Activated T-helper 1 cell treated with Interleukin-2 at 50 U/mL for 16 hours (primary cell): ENCODE measurements at regions not wholly inside any gene's neighbourhood (a gene's known extent, or its start where the extent isn't known, plus 50 kb on each side); places are given as distances from the start of the nearest gene placed in this dataset.
"Not testable (repeated sequence)": the region's sequence is repeated elsewhere in the genome, so short reads cannot be mapped to it uniquely, and the experiment has no call there.

ENCODE experiments used
- DNase-seq: peaks from one replicate; pipeline ENCODE4 v3.0.0-alpha.2; 2020; ENCODE audit warnings: low read depth

DNA sequence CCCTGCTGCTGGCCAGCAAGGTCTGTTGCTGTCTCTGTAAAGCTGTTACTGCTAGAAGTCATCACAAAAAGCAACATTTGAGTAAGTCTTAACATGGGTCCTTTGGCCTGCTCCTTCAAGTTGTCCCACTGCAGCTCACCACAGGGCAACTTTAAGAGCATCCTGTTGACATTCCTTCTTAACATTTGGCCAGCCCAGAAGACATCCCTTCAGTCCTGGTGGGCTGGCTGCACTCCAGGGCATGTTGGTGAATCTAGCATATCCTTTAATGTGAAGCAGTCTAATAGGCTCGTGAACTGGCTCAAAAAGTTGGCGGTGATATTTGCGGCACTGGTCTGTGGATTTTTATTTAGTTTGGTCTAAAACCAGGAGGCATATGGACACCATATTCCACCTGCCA lies 92.2 kb upstream of the MAML3 start:
- DNase-seq, result no peak

DNA sequence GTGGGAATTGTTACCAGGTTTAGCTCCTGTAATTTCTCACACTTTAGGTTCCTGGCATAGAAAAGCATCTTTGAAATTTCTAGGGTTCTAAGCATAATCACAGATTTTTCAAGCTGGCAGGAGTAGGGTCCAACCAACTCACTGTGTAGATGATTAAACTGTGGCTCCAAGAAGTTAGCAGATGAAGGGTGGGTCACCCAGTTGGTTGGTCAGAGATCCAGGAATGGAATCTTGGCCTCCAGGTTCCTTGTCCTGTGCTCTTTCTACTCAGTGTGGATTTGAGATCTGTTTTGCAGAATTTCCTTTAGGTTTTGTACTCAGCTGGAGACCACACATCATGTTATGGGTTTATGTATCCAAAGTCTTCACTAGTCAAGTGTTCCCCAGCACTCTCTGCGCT lies 90.3 kb upstream of the MAML3 start:
- no peak for DNase-seq

DNA sequence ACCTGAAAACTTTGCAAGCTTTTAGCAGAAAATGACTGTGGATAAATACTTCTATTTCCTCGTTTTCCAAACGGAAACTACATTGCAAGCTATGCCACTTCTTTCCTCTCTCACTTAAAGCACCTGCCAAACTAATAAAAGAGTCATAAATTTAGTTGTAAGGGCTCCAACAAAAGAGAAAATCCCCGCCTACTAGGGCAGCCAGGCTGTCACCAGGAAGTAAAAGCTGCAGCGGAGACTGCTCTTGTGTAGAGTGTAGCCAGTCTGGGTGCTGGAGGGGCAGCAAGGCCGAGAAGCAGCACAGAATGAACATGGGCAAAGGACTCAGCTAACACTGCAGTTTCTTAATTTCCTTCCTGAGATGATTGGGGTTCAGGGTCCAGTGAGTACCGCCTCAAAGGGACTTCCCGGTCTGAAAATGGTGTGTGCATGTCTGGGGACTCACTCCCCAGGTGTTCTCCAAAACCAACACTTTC lies 89.3 kb upstream of the MAML3 start:
- no peak for DNase-seq

DNA sequence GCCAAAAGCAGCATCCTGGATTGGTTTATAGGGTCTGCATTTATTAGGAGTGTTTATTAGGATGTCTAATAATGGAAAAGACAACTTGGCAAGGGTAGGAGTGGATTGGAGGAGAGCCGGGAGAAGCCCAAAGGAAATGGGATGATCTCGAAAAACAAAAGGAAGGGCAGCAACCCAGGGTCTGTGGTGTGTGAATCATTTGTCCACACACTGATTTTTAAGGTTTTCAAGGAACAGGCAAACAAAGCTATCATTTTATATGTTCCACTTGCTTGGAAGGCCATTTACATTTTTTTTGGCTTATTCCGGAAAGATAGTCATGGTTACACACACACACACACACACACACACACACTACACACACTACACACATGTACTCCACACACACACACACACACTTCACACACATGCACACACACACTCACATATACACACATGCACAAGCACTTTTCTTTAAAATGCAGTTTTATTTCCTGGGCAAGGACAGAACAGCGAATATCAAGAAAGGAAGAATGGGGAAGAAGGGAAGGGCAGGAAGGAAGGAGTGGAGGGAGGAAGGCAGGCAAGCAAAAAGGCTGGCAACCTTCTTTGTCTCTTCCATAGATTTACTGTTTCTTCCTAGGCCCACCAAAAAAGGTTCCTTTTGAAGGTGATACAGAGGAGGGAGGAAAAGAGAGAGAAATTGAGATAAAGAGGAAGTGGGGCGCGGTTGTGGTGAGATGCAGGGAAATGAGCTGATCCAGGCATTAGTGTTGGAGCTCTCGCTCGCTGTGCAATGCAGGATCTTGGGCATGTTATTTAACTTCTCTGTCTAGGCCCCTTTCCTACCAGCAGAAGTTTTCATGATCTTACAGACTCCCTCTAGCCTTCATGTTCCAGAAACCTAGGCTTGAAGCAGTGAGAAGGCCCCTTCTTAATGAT lies 88.6 kb upstream of the MAML3 start:
- no peak for DNase-seq

DNA sequence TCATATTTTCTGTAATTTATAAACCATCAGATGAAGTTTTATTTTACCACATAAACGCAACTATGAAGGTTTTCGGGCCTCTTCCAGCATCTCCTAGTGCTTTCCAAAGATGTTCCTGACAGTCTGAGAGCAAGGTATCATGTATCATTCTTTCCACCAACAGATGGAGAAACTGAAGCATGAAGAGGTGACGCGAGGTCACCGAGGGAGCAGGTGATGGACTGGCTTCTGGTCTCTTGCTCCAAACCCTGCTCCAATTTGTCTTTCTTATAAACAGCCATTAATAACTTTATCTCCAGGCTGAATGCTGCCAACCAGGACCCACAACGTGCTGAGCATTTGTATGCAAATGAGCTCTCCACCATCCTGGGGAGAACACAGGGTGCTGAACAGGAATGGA lies 86.3 kb upstream of the MAML3 start:
- DNase-seq, result no peak

DNA sequence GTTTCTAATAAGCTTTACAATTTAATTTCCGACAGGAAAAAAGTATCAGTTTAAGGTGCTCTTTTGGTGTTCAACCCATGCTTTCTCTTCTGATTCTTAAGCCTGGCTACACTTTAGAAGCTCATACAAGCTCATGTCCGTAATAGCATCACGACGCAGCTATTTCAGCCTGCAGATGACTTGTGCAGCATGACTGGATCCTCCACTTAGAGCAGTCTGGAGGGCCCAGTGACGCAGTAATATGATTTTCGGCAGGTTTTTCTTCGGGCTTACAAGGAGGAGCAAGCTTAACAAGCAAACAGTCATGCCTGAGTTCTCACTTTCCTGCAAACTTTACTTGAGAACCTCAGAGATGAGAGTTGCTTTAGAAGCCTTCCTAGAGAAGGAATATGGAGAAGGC lies 85.3 kb upstream of the MAML3 start:
- no peak for DNase-seq

DNA sequence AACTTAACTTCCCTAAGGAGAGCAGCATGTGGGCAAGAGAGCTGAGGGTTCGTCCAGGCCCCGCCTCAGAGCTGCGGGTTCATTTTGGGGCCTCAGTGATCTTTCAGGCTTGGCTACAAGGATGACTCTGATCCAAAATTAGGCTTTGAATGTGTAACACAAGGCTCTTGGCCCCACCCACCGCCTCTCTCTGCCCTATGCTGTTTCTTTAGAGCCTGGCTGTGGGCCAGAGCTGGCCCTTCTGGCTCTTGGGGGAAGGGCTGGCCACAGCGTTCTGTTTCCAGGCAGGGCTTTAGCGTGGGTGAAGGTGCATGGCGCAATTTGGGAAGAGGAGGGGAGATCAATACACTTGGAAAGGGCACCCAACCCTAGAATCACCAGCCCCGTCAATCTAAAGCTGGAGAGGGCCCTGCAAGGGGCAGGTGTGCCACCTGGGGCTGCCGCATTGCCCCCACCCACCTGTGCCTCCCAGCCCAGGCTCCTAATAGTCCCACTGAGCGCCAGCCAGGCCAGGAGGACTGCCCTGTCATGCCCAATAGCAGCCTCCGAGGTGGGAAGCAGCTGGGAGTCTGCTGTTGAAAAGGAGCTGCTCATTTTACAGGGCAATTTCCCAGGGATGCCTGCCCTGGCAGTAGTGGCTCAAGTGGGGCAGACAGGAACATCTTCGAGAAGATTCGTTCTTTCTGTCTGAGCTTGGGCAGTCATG lies 84.5 kb upstream of the MAML3 start:
- DNase-seq, result no peak

DNA sequence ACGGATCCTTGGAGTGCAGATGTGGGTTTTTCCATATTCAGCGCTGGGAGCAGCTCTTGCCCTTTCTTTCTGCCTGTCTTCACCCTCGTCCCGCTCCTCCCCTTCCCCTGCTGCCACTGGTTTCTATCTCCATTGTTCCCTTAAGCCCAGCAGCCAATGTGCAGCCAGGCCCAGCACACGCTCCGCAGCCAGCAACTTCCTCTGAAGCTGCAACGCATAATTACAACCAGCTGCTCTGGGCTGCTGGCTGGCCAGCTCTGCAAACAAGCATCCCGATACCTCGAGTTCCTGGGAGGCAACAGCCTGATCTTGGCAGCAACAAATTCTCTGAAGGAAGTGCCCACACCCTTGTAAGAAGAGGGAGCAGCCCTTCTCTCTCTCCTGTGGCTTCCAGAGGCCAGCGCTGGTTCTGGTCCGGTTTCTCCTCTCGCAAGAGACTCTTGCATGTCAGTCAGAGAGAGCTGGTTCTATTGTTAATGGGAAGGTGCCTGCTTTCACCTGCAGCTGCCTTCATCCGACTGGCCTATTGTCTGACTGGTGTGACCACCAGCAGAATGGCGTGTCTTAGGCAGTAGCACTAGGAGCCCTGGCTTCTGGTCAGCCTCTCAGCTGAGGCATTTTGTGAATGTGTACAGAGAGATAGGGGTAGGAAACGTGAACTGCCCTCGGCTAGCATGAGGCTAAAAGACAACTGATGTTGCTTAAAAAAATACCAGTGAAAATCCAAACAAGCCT lies 83.8 kb upstream of the MAML3 start:
- DNase-seq, result no peak

DNA sequence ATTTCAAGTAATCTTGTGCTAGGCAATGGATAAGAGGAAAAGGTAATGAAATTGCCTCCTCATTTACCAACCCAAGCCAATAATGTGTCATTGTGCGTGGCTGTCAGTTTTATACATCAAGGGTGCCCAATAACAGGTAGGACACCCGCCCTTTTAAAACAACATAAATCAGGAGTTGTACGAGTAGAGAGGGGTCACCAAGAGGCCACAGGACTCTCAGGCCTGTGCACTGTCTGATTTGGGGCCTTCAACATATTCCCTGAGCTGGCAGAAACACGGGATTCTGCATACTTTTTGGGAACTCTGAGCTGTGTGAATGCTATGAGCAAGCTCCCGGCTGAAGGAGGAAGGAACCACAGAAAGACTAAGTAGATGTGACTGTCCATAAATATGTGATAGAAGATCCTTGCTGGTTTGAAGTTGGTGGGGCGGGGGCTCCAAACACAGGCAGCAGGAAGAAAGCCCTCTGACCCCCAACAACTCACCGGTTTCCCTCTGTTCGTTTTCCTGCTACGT lies 82.7 kb upstream of the MAML3 start:
- DNase-seq, result no peak

DNA sequence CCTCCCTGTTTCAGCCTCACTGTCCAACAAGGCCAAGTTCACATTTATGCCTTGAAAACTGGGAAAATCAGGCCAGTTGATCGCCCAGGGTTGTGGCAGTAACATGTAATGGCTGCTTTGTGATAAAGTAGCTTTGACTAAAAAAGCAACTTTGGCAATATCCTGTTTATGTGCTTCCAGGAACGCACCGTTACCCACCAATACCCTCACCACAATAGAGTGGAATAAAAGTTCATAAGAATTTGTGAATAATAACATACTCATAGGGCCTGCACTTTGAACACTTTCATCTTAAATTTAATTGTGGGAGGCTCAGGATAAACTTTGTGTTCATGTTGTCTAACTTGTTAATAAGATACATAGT lies 80.7 kb upstream of the MAML3 start:
- no peak for DNase-seq

DNA sequence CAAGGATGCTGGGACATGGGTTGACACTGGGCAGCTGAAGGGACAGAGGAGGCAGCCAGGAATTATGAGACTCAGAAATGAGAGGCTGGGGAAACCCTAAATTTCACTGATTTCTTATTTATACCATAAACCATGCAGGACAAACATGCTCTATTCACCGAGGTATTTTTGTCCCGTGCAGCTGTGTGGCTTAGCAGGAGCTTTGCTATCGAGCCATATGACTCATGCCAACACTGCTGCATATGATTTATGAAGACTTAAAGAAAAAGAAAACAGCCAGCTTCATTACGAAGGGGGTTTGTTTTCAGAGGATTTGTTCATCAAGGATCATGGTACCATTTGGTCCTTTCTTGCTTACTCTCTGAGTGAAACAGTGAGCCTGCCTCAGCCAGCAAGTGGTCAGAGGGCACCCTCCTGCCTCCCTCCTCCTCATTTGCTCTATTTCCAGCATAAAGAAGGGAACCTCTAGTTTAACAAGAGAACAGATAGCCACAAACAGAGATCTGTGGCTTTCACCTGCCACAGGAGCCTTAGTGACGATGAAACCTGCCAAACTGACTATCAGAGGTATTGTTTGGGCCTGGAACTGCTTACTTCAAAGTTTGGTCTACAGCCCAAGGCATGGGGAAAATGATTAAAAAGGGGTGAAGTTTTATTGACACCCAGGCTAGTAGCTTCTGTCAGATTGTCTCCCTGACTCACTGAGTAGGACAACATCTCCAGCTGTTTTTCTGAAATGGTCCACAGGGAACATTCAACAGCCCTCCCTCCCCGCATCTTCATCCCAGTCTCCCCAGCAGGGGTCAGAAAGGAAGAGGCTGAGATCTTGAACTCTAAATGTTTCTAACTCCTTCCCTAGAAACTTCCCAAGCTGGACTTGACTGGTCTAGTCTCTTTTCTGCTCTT lies 80.1 kb upstream of the MAML3 start:
- no peak for DNase-seq

DNA sequence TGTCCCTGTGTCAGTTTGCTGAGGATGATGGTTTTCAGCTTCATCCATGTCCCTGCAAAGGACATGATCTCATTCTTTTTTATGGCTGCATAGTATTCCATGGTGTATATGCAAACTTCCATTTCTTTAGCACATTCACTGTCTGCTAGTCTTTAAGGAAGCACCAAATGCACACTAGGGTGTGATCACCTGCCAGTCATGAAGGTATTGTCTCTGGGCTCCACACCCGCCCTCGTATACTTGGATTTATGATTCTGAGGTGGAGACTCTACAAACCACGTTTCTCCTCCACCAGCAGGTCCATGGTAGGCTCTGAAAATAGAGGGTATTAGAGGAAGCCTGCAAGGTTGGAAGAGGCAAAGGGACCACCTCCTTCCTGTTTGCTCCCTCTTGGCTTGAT lies 75.9 kb upstream of the MAML3 start:
- DNase-seq, result no peak

DNA sequence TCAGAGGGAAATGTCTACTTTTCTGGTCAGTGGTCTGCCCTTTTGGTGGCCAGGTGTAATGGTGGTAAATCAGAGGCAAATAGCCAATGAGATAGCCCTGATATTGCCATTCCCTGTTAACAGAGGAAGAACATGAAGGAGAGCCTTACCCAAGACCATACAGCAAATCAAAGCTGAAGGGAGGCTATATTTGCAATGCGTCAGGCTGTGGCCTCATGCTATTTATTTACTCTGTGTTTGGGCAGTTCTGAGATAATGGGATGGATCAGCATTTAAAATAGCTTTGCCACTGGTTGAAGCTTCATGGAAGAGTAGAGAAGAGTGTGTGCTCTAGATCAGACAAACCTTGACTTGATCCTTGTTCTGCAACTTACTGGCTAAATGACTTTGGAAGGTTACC lies 73.3 kb upstream of the MAML3 start:
- DNase-seq, result no peak

DNA sequence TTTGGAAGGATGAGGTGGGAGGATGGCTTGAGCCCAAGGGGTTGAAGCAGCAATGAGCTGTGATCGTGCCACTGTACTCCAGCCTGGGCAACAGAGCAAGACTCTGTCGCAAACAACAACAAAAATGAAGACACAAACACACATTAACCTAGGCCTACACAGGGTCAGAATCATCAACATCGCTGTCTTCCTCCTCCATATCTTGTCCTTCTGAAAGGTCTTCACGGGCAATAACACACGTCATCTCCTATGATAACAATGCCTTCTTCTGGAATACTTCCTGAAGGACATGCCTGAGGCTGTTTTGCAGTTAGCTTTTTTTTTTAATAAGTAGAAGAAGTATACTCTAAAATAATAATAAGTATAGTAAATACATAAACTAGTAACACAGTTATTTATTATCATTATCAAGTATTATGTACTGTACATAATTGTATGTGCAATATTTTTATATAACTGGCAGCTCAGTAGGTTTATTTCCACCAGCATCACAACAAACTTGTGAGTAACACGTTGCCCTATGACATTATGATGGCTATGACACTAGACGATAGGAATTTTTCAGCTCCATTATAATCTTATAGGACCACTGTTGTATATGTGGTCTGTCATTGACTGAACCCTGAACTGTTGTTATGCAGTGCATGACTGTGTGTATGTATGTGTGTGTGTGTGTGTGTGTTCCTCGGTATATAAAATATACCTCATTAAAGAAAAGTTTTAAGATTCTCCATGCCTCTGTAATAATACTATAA lies 69.2 kb upstream of the MAML3 start:
- DNase-seq, result no peak

DNA sequence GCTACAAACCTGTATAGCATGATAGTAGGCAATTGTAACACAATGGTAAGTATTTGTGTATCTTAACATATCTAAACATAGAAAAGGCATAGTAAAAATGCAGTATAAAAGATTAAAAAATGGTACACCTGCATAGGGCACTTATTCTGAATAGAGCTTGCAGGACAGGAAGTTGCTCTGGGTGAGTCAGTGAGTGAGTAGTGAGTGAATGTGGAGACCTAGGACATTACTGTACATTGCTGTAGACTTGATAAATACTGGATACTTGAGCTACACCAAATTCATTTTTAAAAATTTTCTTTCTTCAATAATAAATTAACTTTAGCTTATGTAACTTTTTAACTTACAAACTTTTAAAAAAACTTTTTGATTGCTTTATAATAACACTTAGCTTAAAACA lies 68.2 kb upstream of the MAML3 start:
- no peak for DNase-seq

DNA sequence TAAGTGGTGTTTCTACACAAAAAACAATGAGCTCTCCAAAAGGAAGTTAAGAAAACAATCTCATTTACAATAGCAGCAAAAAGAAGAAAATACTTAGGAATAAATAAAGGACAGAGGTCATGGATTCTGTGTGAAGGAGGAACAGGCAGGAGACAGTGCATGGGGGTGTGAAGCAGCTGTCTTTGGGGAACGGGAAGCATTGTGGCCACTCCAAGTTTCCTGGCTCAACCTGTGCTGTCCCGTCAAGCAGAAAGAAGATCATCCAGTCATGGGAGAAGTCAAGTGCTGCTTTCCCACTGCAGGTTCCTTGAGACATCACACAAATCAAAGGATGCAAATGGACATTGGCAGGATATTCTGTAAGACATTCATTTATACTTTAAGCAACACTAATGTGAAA lies 66.1 kb upstream of the MAML3 start:
- no peak for DNase-seq

DNA sequence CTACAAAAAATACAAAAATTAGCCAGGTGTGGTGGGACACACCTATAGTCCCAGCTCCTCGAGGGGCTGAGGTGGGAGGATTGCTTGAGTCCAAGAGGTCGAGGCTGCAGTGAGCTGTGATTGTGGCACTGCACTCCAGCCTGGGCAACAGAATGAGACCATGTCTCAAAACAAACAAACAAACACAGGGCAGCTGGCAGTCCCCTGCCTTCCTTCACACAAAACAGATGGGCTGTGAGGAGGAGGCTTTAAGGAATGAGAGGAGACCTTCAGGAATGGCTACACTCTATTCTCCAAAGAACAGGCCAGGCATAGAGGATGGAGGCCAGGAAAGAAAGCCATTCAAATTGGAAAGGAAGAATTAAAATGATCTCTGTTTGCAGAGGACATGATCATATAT lies 65.6 kb upstream of the MAML3 start:
- DNase-seq, result no peak

DNA sequence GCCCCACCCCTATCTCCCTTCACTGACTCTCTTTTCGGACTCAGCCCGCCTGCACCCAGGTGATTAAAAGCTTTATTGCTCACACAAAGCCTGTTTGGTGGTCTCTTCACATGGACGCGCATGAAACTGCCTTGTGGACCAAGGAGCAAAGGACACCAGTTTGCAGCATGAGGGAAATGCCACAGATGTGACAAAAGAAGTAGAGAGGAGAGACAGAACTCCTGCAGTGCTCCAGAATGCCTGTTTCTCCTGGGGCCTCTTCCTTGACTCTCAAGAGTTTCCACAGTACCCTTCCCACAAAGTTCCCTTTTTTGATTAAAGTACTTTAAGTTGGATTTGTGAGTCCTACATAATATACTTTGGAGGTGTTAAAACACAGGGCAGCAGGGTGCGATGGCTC lies 65.1 kb upstream of the MAML3 start:
- DNase-seq, result not testable (repeated sequence)

DNA sequence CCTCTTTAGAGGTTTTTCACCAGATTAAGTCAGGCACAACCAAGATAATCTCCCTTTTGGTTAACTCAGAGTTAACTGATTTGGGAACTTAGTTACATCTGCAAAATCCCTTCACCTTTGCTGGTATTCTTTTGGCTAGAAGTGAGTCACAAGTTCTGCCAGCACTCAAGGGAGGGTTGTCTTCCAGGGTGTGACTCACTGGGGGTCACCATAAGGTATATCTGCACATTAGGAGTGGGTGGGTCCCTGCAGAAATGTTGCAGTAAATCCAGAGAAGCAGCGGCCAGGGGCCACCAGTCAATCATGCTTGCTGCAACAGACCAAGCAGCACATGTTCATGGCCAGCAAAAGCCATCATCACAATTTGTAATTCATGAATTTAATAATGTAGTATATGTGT lies 59.8 kb upstream of the MAML3 start:
- DNase-seq, result no peak

DNA sequence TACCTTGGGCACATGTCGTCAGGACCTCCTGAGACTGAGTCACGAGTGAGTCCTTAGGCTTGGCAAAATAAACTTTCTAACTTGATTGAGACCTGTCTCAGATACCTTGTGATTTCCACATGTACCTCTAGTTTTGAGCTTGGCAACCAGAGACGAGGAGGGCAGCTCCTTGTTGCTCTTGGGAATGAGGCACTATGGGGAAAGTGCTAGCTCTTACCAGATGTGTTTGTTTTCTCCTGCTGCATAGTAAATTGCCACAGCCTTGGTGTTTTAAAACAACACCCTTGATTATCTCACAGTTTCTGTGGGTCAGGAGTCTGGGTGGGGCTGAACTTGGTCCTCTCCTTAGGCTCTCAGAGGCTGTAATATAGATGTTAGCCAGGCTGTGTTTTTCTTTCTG lies 59.1 kb upstream of the MAML3 start:
- no peak for DNase-seq

DNA sequence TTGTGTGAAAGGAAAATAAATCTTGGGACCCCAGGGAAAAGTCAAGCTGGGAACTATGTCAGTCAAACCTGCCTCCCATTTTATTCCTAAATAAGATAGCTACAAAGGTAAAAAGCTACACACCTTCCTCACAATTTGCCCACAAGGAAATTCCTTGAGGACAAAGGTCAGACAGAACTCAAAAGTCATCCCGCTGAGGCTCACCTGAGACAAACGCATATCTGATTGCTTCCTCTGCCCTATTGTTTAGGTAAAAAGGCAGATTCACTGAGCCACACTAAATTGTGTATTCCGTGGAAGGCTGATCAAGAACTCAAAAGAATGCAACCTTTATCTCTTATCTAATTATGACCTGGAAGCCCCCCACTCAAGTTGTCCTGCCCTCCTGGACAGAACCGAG lies 58.7 kb upstream of the MAML3 start:
- DNase-seq, result no peak
